ENCODE measurements at regions not wholly inside any gene's neighbourhood (a gene's known extent, or its start where the extent isn't known, plus 50 kb on each side); places are given as distances from the start of the nearest gene placed in this dataset.

DNA sequence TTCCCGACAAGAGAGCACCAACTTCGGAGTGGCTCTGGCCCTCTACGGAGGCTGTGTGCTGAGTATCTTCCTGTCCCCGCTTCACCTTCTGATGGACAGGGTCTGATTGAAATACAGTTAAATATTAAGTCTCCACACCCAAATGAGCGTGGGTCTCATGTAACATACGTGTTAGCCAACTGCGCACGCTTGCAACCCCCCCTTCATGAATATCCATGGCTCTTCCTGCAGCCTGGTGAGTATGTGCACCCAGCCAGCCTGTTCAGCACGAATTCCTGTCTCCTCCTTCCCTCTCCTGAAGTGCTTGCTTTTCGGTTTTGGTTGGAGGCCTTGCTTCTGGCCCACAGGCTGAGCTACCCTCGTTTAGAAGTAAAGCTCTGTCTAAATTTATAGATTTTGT lies 102.9 kb upstream of the FRMD1 start:
- TF ChIP-seq, protein P1, sequence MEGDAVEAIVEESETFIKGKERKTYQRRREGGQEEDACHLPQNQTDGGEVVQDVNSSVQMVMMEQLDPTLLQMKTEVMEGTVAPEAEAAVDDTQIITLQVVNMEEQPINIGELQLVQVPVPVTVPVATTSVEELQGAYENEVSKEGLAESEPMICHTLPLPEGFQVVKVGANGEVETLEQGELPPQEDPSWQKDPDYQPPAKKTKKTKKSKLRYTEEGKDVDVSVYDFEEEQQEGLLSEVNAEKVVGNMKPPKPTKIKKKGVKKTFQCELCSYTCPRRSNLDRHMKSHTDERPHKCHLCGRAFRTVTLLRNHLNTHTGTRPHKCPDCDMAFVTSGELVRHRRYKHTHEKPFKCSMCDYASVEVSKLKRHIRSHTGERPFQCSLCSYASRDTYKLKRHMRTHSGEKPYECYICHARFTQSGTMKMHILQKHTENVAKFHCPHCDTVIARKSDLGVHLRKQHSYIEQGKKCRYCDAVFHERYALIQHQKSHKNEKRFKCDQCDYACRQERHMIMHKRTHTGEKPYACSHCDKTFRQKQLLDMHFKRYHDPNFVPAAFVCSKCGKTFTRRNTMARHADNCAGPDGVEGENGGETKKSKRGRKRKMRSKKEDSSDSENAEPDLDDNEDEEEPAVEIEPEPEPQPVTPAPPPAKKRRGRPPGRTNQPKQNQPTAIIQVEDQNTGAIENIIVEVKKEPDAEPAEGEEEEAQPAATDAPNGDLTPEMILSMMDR (IDR thresholded peaks at IDR 0.05): no peak
- TF ChIP-seq POLR2A (IDR thresholded peaks at IDR 0.05): no peak
